ENCODE measurements at regions not wholly inside any gene's neighbourhood (a gene's known extent, or its start where the extent isn't known, plus 50 kb on each side); places are given as distances from the start of the nearest gene placed in this dataset.

- in situ Hi-C loops (cut with HindIII; ENCODE audit: low sequenced_read_pairs), result no loop called here
- DNase-seq (ENCODE audit: low spot score), result no peak
These were observed 183.1 kb upstream of the CITED2 start for GRCh38 chr6:139557547-139557946.

- no peak for DNase-seq (ENCODE audit: low spot score)
- in situ Hi-C loops (cut with HindIII; ENCODE audit: low sequenced_read_pairs), result no loop called here
These were observed 182.1 kb upstream of the CITED2 start for GRCh38 chr6:139556532-139556931.

- no peak for DNase-seq (ENCODE audit: low spot score)
- in situ Hi-C loops (cut with HindIII; ENCODE audit: low sequenced_read_pairs), result no loop called here
These were observed 179.5 kb upstream of the CITED2 start for GRCh38 chr6:139553916-139554315.

DNA sequence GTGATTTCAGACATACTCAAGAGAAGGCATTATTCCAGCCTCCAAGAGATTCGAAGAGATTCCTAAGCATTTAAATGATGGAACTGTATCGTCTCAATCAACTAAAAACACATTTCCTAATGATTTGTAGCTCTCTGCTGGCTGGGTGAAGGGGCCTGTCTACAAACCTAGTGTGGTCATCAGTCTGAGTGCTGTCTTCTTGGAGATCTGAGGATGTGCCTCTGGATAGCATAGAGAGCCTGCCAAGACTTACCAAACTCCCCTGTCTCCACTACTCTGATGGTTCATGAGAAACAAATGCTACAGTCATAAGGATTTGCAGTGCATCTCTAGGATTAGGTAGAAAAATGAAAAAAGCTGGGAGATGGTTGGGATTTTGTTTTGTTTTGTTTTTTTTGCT lies 176.9 kb upstream of the CITED2 start:
- in situ Hi-C loops (cut with HindIII; ENCODE audit: low sequenced_read_pairs), result no loop called here
- DNase-seq (ENCODE audit: low spot score), result no peak

- in situ Hi-C loops (cut with HindIII; ENCODE audit: low sequenced_read_pairs), result no loop called here
- no peak for DNase-seq (ENCODE audit: low spot score)
These were observed 175.9 kb upstream of the CITED2 start for GRCh38 chr6:139550361-139550760.

- DNase-seq (ENCODE audit: low spot score), result no peak
- in situ Hi-C loops (cut with HindIII; ENCODE audit: low sequenced_read_pairs), result no loop called here
These were observed 175.2 kb upstream of the CITED2 start for GRCh38 chr6:139549561-139550070.

DNA sequence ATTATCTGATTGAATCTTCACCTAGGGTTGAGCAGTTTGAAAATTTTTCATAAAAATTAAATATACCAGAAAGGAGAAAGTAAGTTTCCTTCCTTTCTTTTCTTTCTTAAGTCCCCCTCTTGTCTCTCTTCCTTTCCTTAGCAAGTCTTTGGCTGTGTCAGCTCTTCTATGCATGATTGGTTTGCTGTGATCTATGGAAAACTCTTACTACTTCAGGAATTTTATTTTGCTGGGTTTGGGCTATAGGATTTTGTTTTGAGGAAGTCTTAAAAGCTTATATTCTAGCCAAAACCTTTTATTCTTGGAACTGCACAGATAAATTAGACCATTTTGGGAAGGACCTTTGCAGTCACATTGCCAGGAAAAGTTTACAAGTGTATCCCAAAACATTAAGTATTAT lies 173.4 kb upstream of the CITED2 start:
- DNase-seq (ENCODE audit: low spot score), result no peak
- in situ Hi-C loops (cut with HindIII; ENCODE audit: low sequenced_read_pairs), result no loop called here

GRCh38 chr6:139547122-139547776 lies 172.8 kb upstream of the CITED2 start:
- peak; percentile 23 for DNase-seq (ENCODE audit: low spot score)
- in situ Hi-C loops (cut with HindIII; ENCODE audit: low sequenced_read_pairs), result no loop called here

DNA sequence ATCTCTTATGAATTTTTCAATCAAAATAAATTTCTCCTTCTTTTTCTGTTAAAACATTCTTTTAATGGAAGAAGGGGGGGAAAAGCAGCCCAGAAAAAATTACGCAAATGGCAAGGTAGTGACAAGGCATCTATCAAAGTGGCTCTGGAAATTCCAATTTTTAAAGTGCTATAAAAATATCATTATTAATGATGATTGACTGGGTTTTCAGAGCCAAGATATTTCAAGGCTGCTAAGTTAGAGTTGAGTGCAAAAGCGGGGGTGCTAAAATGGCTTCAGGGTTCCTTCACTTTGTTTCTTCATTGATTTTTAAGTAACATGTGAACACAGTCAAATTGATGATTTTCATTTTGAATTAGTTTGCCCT lies 171.6 kb upstream of the CITED2 start:
- no peak for DNase-seq (ENCODE audit: low spot score)
- in situ Hi-C loops (cut with HindIII; ENCODE audit: low sequenced_read_pairs), result no loop called here

DNA sequence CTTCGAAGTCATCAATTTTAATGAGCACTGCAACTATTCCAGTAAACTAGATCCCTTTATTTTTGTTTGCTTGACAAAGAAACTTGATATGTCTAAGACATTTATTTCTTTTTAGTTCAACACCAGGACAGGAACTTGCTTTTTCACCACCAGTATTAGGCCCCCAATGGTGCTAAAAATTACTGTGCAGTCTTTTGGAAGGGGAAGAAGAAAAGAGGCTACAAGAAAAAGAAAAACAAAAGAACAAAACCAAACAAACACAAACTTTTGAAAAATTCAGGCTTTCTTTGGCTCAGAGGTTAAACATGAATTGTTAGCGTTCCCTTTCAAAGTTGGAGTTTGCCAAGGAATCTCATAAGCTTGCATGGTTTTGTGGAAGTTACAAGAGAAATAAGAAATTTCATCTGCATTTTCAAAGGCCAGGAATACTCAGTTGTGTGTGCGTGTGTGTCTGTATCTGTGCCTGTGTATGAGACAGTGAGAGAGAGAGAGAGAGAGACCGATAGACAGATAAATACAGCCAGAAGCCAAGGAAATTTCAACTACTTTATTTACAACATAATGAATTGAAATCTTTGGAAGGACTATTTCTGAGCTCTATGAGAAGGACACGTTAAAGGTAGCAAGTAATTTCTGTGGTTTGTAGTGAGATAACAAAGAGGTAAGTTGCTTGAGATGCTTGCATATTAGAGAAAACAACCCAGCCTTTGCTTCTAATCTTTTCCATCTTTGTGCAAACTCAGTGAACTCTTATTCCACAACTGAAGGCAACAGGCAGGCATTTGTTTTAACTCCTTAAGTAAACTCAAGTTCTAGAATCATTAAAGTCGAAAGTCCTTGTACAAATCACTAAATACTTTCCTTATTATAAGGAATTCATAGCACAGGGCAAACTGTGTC lies 171.0 kb upstream of the CITED2 start:
- in situ Hi-C loops (cut with HindIII; ENCODE audit: low sequenced_read_pairs), result no loop called here
- DNase-seq (ENCODE audit: low spot score), result no peak

DNA sequence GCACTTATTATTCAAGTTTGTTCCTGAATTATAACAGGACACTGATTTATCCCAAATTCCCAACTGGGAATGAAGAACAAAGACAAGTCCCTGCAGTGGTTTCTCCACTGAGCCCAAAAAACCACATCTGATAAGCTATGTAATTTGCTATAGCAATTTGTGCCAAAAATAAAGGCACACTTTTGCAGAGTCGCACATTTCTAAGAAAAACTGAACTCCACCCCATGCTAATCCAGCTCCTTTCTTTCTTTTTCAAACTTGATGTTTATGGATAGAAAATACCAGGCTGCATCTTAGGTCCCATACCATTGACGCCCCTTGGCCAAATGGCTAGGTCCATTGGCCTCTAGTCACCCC lies 170.2 kb upstream of the CITED2 start:
- in situ Hi-C loops (cut with HindIII; ENCODE audit: low sequenced_read_pairs), result no loop called here
- DNase-seq (ENCODE audit: low spot score), result no peak

GRCh38 chr6:139542351-139542750 lies 167.9 kb upstream of the CITED2 start:
- no peak for DNase-seq (ENCODE audit: low spot score)
- in situ Hi-C loops (cut with HindIII; ENCODE audit: low sequenced_read_pairs), result no loop called here

GRCh38 chr6:139540894-139541293 lies 166.4 kb upstream of the CITED2 start:
- no peak for DNase-seq (ENCODE audit: low spot score)
- in situ Hi-C loops (cut with HindIII; ENCODE audit: low sequenced_read_pairs), result no loop called here

- in situ Hi-C loops (cut with HindIII; ENCODE audit: low sequenced_read_pairs), result no loop called here
- DNase-seq (ENCODE audit: low spot score), result no peak
These were observed 165.8 kb upstream of the CITED2 start for GRCh38 chr6:139540276-139540675.

DNA sequence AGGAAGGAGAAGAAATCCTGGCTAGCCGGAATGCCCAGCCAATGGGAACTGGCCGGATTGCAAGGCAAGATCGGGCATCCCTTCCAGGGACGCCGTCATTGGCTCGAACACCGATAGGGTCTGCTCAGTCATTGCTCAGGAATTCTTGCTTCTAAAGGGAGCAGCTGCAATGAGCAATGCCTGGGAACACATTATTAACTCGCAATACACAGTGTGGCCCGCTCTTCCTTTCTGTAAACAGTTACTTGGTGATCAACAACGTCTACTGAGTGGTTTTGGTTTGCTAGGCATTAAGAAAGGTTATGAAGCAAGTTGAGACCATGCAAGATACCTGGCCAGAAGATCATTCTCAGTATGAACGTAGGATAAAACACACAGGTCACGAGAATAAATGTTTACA lies 165.4 kb upstream of the CITED2 start:
- DNase-seq (ENCODE audit: low spot score), result peak; percentile 27
- in situ Hi-C loops (cut with HindIII; ENCODE audit: low sequenced_read_pairs), result no loop called here

- in situ Hi-C loops (cut with HindIII; ENCODE audit: low sequenced_read_pairs), result no loop called here
- no peak for DNase-seq (ENCODE audit: low spot score)
These were observed 163.9 kb upstream of the CITED2 start for GRCh38 chr6:139538366-139538765.

- DNase-seq (ENCODE audit: low spot score), result no peak
- in situ Hi-C loops (cut with HindIII; ENCODE audit: low sequenced_read_pairs), result no loop called here
These were observed 162.5 kb upstream of the CITED2 start for GRCh38 chr6:139536751-139537617.

GRCh38 chr6:139534472-139535115 lies 160.1 kb upstream of the CITED2 start:
- no peak for DNase-seq (ENCODE audit: low spot score)
- in situ Hi-C loops (cut with HindIII; ENCODE audit: low sequenced_read_pairs), result no loop called here
